IMR-90 (cell line): ENCODE measurements at regions not wholly inside any gene's neighbourhood (a gene's known extent, or its start where the extent isn't known, plus 50 kb on each side); places are given as distances from the start of the nearest gene placed in this dataset.

Experiments
- ATAC-seq: fragments of 200-7000 bp; cut with Tn5 transposase; 2 replicates; pipeline ENCODE4 v1.9.1; 2020; ENCODE audit warnings: low read depth, mild to moderate bottlenecking, moderate library complexity
- BruUV-seq: library from RNA; stranded (reverse); fragments of 400-500 nt; replicated peaks from 2 replicates; lab custom pipeline; 2021; lab: Mats Ljungman, UMichigan
- CTCF ChIA-PET: fragments of 300-600 bp; formaldehyde crosslinking; extraction: SDS; loops from one replicate; lab custom pipeline; 2021; ENCODE audit warnings: antibody characterized with exemption; lab: Yijun Ruan, JAX
- POLR2A ChIA-PET: fragments of 300-600 bp; sonication (Branson Sonifier 250); formaldehyde crosslinking; loops from one replicate; lab custom pipeline; 2022; ENCODE audit warnings: antibody characterized with exemption; ENCODE audit not compliant: unreplicated experiment; lab: Charles Lee
- DNase-seq: peaks from one replicate; pipeline ENCODE4 v3.0.0; 2013
- H2AFZ ChIP-seq: replicated peaks from 2 replicates; pipeline ENCODE3; 2013; ENCODE audit warnings: low read length, mild to moderate bottlenecking; ENCODE audit not compliant: poor library complexity
- H2AK5ac ChIP-seq: 2 replicates; pipeline ENCODE4 v1.6.1; 2013; ENCODE audit warnings: low read depth, low read length, inconsistent platforms
- H2AK9ac ChIP-seq: replicated peaks from 2 replicates; pipeline ENCODE3; 2013; ENCODE audit warnings: mild to moderate bottlenecking, low read depth, low read length, moderate library complexity; ENCODE audit not compliant: poor library complexity
- H2BK120ac ChIP-seq: 2 replicates; pipeline ENCODE4 v1.6.1; 2013; ENCODE audit warnings: low read depth, low read length, inconsistent platforms
- H2BK15ac ChIP-seq: 3 replicates; pipeline ENCODE4 v1.6.1; 2013; ENCODE audit warnings: low read depth, low read length, inconsistent platforms
- H2BK20ac ChIP-seq: 2 replicates; pipeline ENCODE4 v1.6.1; 2013; ENCODE audit warnings: low read depth, mild to moderate bottlenecking, inconsistent platforms, low read length, moderate library complexity
- H2BK5ac ChIP-seq: 2 replicates; pipeline ENCODE4 v1.6.1; 2013; ENCODE audit warnings: mild to moderate bottlenecking, low read depth, low read length, inconsistent platforms; ENCODE audit not compliant: poor library complexity, severe bottlenecking
- H3K14ac ChIP-seq: replicated peaks from 2 replicates; pipeline ENCODE4 v1.6.1; 2013; ENCODE audit warnings: low read depth, low read length, inconsistent platforms
- H3K18ac ChIP-seq: 2 replicates; pipeline ENCODE4 v1.6.1; 2013; ENCODE audit warnings: low read depth, low read length, control low read depth
- H3K23ac ChIP-seq: 2 replicates; pipeline ENCODE4 v1.6.1; 2013; ENCODE audit warnings: low read depth, low read length, inconsistent platforms
- H3K27ac ChIP-seq: 2 replicates; pipeline ENCODE4 v1.5.1; 2013; ENCODE audit warnings: mild to moderate bottlenecking, control low read depth, low read length; ENCODE audit not compliant: insufficient read depth
- H3K27me3 ChIP-seq: 2 replicates; pipeline ENCODE4 v1.6.1; 2013; ENCODE audit warnings: low read length; ENCODE audit not compliant: control insufficient read depth, insufficient read depth
- H3K36me3 ChIP-seq: 2 replicates; pipeline ENCODE4 v1.6.1; 2013; ENCODE audit warnings: low read length, mixed read lengths; ENCODE audit not compliant: control insufficient read depth, insufficient read depth
- H3K4ac ChIP-seq: 2 replicates; pipeline ENCODE4 v1.6.1; 2013; ENCODE audit warnings: low read depth, low read length, inconsistent platforms
- H3K4me1 ChIP-seq: 2 replicates; pipeline ENCODE4 v1.6.1; 2013; ENCODE audit warnings: low read length, mixed read lengths; ENCODE audit not compliant: control insufficient read depth, insufficient read depth
- H3K4me2 ChIP-seq: 2 replicates; pipeline ENCODE4 v1.6.1; 2013; ENCODE audit warnings: low read depth, mild to moderate bottlenecking, control low read depth, low read length, moderate library complexity
- H3K4me3 ChIP-seq: 2 replicates; pipeline ENCODE4 v1.5.1; 2013; ENCODE audit warnings: low read depth, mild to moderate bottlenecking, control low read depth, low read length, moderate library complexity; ENCODE audit not compliant: insufficient read depth
- H3K56ac ChIP-seq: 2 replicates; pipeline ENCODE4 v1.6.1; 2013; ENCODE audit warnings: low read length, inconsistent platforms; ENCODE audit not compliant: insufficient read depth; ENCODE audit errors: extremely low read depth
- H3K79me1 ChIP-seq, 2 experiments: 2 replicates each; pipeline ENCODE4 v1.6.1; 2013; ENCODE audit warnings: low read length in 2 of 2, inconsistent platforms in 1 of 2, low read depth in 1 of 2
- H3K9ac ChIP-seq: 2 replicates; pipeline ENCODE4 v1.6.1; 2013; ENCODE audit warnings: low read depth, low read length, control low read depth
- H3K9me1 ChIP-seq: 2 replicates; pipeline ENCODE4 v1.6.1; 2013; ENCODE audit warnings: low read length, inconsistent platforms; ENCODE audit not compliant: insufficient read depth
- H3K9me3 ChIP-seq: 2 replicates; pipeline ENCODE4 v1.6.1; 2013; ENCODE audit warnings: low read length; ENCODE audit not compliant: control insufficient read depth, insufficient read depth
- H4K20me1 ChIP-seq: 2 replicates; pipeline ENCODE4 v1.6.1; 2013; ENCODE audit warnings: low read length, inconsistent platforms; ENCODE audit not compliant: insufficient read depth
- H4K5ac ChIP-seq: 2 replicates; pipeline ENCODE4 v1.6.1; 2013; ENCODE audit warnings: mild to moderate bottlenecking, low read depth, low read length, control low read depth
- H4K8ac ChIP-seq, 2 experiments: 2 replicates each; pipeline ENCODE4 v1.6.1; 2013; ENCODE audit warnings: low read depth in 2 of 2, low read length in 2 of 2, control low read depth in 1 of 2, inconsistent platforms in 1 of 2
- H4K91ac ChIP-seq: 2 replicates; pipeline ENCODE4 v1.6.1; 2013; ENCODE audit warnings: low read depth, low read length, inconsistent platforms; ENCODE audit not compliant: insufficient read depth
- CHD1 ChIP-seq: IDR thresholded peaks from 2 replicates; pipeline ENCODE4 v1.6.1; 2012; ENCODE audit warnings: low read depth, low read length, improper control_type of control experiment
- FOS ChIP-seq: fragments of 150-350 bp; IDR thresholded peaks from 2 replicates; pipeline ENCODE4 v1.6.1; 2016; ENCODE audit warnings: low read depth, low read length
- MAFK ChIP-seq: IDR thresholded peaks from 2 replicates; pipeline ENCODE4 v1.6.1; 2012; ENCODE audit warnings: low read depth, low read length, improper control_type of control experiment
- MAZ ChIP-seq: IDR thresholded peaks from 2 replicates; pipeline ENCODE4 v1.6.1; 2012; ENCODE audit warnings: low read depth, mild to moderate bottlenecking, low read length, improper control_type of control experiment, moderate library complexity, borderline replicate concordance
- MXI1 ChIP-seq: IDR thresholded peaks from 2 replicates; pipeline ENCODE4 v1.6.1; 2012; ENCODE audit warnings: low read depth, mild to moderate bottlenecking, low read length, moderate library complexity, borderline replicate concordance
- NFE2L2 ChIP-seq: fragments of 150-350 bp; IDR thresholded peaks from 2 replicates; pipeline ENCODE4 v1.6.1; 2016; ENCODE audit warnings: low read depth, mild to moderate bottlenecking, low read length
- POLR2A ChIP-seq: IDR thresholded peaks from 2 replicates; pipeline ENCODE4 v1.6.1; 2012; ENCODE audit warnings: mild to moderate bottlenecking, low read depth, low read length
- RAD21 ChIP-seq: IDR thresholded peaks from 2 replicates; pipeline ENCODE4 v1.6.1; 2012; ENCODE audit warnings: low read length, improper control_type of control experiment
- RCOR1 ChIP-seq: IDR thresholded peaks from 2 replicates; pipeline ENCODE4 v1.6.1; 2012; ENCODE audit warnings: mild to moderate bottlenecking, low read length, improper control_type of control experiment; ENCODE audit not compliant: insufficient replicate concordance
- RFX5 ChIP-seq: IDR thresholded peaks from 2 replicates; pipeline ENCODE4 v1.8.0; 2012; ENCODE audit warnings: low read depth, mild to moderate bottlenecking, low read length, moderate library complexity
- SMC3 ChIP-seq: fragments of 150-350 bp; IDR thresholded peaks from 2 replicates; pipeline ENCODE4 v1.6.1; 2016; ENCODE audit warnings: low read depth, mild to moderate bottlenecking, antibody characterized with exemption, low read length, moderate library complexity
- WGBS, 2 experiments: methylation state at CpG; one replicate each; pipeline versions ENCODE4 v1.1.5 to v1.1.7; 2013; ENCODE audit warnings: missing lambda C conversion rate in 2 of 2; ENCODE audit not compliant: insufficient read length in 1 of 2; ENCODE audit errors: extremely low coverage in 2 of 2; 5-methylcytosine and 5-hydroxymethylcytosine counted together
- dilution Hi-C: fragments of 300-500 bp; cut with HindIII; formaldehyde crosslinking; loops from one replicate; pipeline ENCODE4 v1.14.3; 2018; ENCODE audit warnings: low sequenced_read_pairs; ENCODE audit not compliant: unreplicated experiment
- in situ Hi-C: fragments of 300-500 bp; cut with MboI; formaldehyde crosslinking; loops from 3 replicates; pipeline ENCODE4 v1.14.3; 2019; ENCODE audit warnings: low sequenced_read_pairs, inconsistent platforms, mixed read lengths
- intact Hi-C: fragments of 100-400 bp; cut with micrococcal nuclease; formaldehyde crosslinking; loops from 2 replicates; pipeline ENCODE4 v1.10.0; 2022
- TF ChIP-seq, protein P1 (sequence below): fragments of 150-350 bp; IDR thresholded peaks from 2 replicates; pipeline ENCODE4 v1.6.1; 2016; ENCODE audit warnings: low read depth, mild to moderate bottlenecking, low read length, moderate library complexity, borderline replicate concordance
- TF ChIP-seq, protein P2 (sequence below): fragments of 150-350 bp; IDR thresholded peaks from 2 replicates; pipeline ENCODE4 v1.6.1; 2017; ENCODE audit warnings: mild to moderate bottlenecking, antibody characterized with exemption, low read length, low read depth
- TF ChIP-seq, protein P3 (sequence below): conservative IDR thresholded peaks from 2 replicates; pipeline ENCODE4 v1.5.1; 2012; ENCODE audit warnings: mild to moderate bottlenecking, low read depth, low read length, improper control_type of control experiment

DNA sequence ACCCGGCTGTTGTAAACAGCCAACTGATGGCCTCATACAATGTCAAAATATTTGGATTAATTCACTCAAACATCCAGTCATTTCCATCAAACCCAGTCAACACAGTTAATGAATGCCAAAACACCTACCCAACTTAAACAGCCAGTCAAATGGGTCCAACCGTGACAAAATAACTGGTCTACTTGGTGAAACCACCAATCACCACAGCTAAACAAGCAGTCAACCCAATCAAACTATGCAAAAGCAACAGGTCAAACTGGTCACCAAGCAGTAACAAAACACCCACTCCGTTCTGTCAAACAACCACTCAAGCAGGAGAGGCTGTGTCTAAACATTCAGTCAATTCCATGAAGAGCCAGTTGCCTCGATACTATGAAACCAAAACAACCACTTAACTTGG lies 119.2 kb downstream of the FOXD2 start:
- Histone ChIP-seq H4K20me1 (no peaks in the 10 kb centered on the region), H3K27ac (no peak overlapping the region), H3K14ac (no peak overlapping the region), H3K4me2 (no peak overlapping the region), H2AK5ac (no peak overlapping the region), H3K23ac (no peak overlapping the region), H2AK9ac (no peak overlapping the region), H2BK5ac (no peak overlapping the region), H3K27me3 (peaks cover 18% of the 10 kb centered on the region), H2BK20ac (no peak overlapping the region), H3K56ac (no peak overlapping the region), H3K4me3 (no peak overlapping the region), H3K9ac (no peak overlapping the region), H2BK120ac (no peak overlapping the region), H2AFZ (no peak overlapping the region), H3K9me1 (no peaks in the 10 kb centered on the region), H2BK15ac (no peak overlapping the region), H3K36me3 (no peaks in the 10 kb centered on the region), H3K79me1 (no peaks in the 10 kb centered on the region), H4K8ac (no peak overlapping the region), H3K4ac (no peak overlapping the region), H3K18ac (no peak overlapping the region), H3K4me1 (no peaks in the 10 kb centered on the region), H3K9me3 (no peaks in the 10 kb centered on the region), H4K91ac (no peak overlapping the region), H4K5ac (no peak overlapping the region)
- intact Hi-C loops, result no loop called here
- ChIA-PET POLR2A (no interaction called here), CTCF (no interaction called here)
- ATAC-seq (no peak), DNase-seq (no peak)
- no TSS peak for BruUV-seq
- TF ChIP-seq NFE2L2 (no peak), FOS (no peak), SMC3 (no peak), MXI1 (no peak), RCOR1 (no peak), RFX5 (no peak), MAZ (no peak), POLR2A (no peak), MAFK (no peak), CHD1 (no peak), RAD21 (no peak)
- TF ChIP-seq, protein P1, sequence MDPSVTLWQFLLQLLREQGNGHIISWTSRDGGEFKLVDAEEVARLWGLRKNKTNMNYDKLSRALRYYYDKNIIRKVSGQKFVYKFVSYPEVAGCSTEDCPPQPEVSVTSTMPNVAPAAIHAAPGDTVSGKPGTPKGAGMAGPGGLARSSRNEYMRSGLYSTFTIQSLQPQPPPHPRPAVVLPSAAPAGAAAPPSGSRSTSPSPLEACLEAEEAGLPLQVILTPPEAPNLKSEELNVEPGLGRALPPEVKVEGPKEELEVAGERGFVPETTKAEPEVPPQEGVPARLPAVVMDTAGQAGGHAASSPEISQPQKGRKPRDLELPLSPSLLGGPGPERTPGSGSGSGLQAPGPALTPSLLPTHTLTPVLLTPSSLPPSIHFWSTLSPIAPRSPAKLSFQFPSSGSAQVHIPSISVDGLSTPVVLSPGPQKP, result no peak
- TF ChIP-seq, protein P2, sequence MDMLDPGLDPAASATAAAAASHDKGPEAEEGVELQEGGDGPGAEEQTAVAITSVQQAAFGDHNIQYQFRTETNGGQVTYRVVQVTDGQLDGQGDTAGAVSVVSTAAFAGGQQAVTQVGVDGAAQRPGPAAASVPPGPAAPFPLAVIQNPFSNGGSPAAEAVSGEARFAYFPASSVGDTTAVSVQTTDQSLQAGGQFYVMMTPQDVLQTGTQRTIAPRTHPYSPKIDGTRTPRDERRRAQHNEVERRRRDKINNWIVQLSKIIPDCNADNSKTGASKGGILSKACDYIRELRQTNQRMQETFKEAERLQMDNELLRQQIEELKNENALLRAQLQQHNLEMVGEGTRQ, result no peak
- TF ChIP-seq, protein P3, sequence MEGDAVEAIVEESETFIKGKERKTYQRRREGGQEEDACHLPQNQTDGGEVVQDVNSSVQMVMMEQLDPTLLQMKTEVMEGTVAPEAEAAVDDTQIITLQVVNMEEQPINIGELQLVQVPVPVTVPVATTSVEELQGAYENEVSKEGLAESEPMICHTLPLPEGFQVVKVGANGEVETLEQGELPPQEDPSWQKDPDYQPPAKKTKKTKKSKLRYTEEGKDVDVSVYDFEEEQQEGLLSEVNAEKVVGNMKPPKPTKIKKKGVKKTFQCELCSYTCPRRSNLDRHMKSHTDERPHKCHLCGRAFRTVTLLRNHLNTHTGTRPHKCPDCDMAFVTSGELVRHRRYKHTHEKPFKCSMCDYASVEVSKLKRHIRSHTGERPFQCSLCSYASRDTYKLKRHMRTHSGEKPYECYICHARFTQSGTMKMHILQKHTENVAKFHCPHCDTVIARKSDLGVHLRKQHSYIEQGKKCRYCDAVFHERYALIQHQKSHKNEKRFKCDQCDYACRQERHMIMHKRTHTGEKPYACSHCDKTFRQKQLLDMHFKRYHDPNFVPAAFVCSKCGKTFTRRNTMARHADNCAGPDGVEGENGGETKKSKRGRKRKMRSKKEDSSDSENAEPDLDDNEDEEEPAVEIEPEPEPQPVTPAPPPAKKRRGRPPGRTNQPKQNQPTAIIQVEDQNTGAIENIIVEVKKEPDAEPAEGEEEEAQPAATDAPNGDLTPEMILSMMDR, result no peak
- no CpG with 5 or more reads among the region's 4 CpGs for WGBS, 2 experiments
- in situ Hi-C loops, result no loop called here
- dilution Hi-C loops, result no loop called here
